ENCODE measurements at regions not wholly inside any gene's neighbourhood (a gene's known extent, or its start where the extent isn't known, plus 50 kb on each side); places are given as distances from the start of the nearest gene placed in this dataset.
A peak's percentile ranks its signal among the peaks of the same experiment; 100 is the strongest.

DNA sequence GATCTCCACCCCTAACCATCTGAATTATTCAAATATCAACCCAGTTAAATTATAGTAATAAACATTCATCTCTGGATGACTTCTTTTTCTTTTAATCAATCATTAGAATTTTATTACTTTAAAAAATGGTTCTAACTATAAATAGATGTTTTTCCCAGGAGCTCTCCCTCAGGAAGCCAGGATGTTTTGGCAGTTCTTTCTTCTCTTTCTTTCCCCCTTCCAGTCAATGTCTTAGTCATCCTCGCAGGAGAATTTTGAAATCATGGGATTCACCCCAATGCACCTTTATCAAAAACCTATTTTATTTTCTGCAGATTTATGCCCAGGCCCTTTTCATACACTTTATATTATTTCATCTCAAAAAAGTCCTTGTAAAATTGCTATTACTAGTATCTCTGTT lies 711.6 kb downstream of the CDH11 start:
- H3K9me3 Mint-ChIP-seq, result no peaks in the 10 kb centered on the region
- H3K4me1 Mint-ChIP-seq (ENCODE audit: low read depth), result peaks cover 42% of the 10 kb centered on the region
- TF ChIP-seq, protein P1, sequence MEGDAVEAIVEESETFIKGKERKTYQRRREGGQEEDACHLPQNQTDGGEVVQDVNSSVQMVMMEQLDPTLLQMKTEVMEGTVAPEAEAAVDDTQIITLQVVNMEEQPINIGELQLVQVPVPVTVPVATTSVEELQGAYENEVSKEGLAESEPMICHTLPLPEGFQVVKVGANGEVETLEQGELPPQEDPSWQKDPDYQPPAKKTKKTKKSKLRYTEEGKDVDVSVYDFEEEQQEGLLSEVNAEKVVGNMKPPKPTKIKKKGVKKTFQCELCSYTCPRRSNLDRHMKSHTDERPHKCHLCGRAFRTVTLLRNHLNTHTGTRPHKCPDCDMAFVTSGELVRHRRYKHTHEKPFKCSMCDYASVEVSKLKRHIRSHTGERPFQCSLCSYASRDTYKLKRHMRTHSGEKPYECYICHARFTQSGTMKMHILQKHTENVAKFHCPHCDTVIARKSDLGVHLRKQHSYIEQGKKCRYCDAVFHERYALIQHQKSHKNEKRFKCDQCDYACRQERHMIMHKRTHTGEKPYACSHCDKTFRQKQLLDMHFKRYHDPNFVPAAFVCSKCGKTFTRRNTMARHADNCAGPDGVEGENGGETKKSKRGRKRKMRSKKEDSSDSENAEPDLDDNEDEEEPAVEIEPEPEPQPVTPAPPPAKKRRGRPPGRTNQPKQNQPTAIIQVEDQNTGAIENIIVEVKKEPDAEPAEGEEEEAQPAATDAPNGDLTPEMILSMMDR (IDR thresholded peaks at IDR 0.05), result no peak
- H3K27ac Mint-ChIP-seq, result no peak overlapping the region
- DNase-seq, result no peak
- H3K4me3 Mint-ChIP-seq, result no peak overlapping the region
- no peaks in the 10 kb centered on the region for H3K27me3 Mint-ChIP-seq (ENCODE audit: insufficient read depth)
- H3K36me3 Mint-ChIP-seq (ENCODE audit: low read depth), result no peaks in the 10 kb centered on the region

DNA sequence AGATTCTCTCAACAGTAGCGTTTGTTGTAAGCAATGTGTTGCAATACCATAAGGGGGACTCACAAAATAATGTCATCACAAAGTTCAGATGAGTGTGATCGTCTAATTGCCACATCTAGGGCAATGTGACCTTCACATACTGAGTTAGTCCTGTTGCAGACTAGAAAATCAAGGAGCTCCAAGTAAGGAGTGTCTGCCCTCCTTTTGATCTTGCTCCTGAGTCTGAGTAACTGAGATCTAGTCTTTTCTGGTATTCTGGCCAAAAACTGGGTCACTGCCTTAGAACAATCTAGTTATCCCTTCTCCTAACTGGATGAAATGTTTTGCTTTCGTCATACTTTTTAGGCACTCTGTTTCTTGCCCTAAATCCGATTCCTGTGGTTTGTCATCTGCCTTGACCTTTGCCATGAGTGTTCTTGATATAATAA lies 712.1 kb downstream of the CDH11 start:
- no peaks in the 10 kb centered on the region for H3K9me3 Mint-ChIP-seq
- H3K36me3 Mint-ChIP-seq (ENCODE audit: low read depth), result no peaks in the 10 kb centered on the region
- no peaks in the 10 kb centered on the region for H3K27me3 Mint-ChIP-seq (ENCODE audit: insufficient read depth)
- DNase-seq, result no peak
- no peak overlapping the region for H3K27ac Mint-ChIP-seq
- H3K4me1 Mint-ChIP-seq (ENCODE audit: low read depth), result peaks cover 40% of the 10 kb centered on the region
- TF ChIP-seq, protein P1 (IDR thresholded peaks at IDR 0.05), result no peak
- no peak overlapping the region for H3K4me3 Mint-ChIP-seq

DNA sequence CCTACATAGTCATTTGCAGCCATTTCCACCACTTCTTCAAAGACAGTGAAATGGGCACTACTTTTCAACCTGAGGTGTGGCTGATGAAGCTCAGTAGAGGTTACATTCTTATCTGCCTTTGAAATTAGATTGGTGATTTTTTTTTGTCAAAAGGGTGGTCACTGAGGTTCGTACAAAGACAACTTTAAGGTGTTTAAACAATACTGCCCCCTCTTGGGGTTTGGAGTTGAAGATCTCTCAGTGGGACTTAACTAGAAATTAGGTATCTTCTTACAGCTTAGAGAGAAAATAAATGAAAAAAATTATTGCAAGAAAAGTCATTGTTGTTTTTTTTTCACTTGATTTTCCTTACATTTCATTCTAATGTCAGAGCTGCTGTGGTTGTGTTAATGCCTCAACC lies 713.2 kb downstream of the CDH11 start:
- TF ChIP-seq, protein P1 (IDR thresholded peaks at IDR 0.05), result peak; percentile 20; the same call in 1 of the 2 replicates
- no peaks in the 10 kb centered on the region for H3K36me3 Mint-ChIP-seq (ENCODE audit: low read depth)
- H3K4me3 Mint-ChIP-seq, result no peak overlapping the region
- no peaks in the 10 kb centered on the region for H3K9me3 Mint-ChIP-seq
- no peak overlapping the region for H3K27ac Mint-ChIP-seq
- no peaks in the 10 kb centered on the region for H3K27me3 Mint-ChIP-seq (ENCODE audit: insufficient read depth)
- no peak for DNase-seq
- peaks cover 34% of the 10 kb centered on the region for H3K4me1 Mint-ChIP-seq (ENCODE audit: low read depth)

DNA sequence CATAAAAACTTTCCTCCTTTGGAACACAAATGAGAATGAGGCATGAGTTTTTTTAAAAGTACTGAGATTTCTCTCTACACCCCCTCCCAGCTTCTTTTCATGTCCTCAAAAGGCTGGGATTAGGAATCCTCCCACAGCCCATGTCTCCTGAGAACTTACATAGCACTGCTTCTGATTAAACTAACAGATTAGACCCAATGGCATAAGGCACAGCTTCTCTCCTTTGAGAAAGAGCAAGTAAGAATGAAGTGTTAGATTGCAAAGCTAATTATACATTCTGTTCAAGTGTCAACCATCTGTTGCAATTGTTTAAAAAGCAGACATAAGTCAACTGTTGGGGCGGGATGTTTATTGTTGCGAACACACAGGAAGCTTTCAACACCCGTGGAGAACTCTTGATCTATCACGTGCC lies 715.1 kb downstream of the CDH11 start:
- no peak for DNase-seq
- Mint-ChIP-seq H3K9me3 (no peaks in the 10 kb centered on the region), H3K36me3 (ENCODE audit: low read depth) (no peaks in the 10 kb centered on the region), H3K27ac (no peak overlapping the region), H3K4me3 (no peak overlapping the region), H3K4me1 (ENCODE audit: low read depth) (peaks cover 26% of the 10 kb centered on the region), H3K27me3 (ENCODE audit: insufficient read depth) (no peaks in the 10 kb centered on the region)
- TF ChIP-seq, protein P1 (IDR thresholded peaks at IDR 0.05), result no peak

DNA sequence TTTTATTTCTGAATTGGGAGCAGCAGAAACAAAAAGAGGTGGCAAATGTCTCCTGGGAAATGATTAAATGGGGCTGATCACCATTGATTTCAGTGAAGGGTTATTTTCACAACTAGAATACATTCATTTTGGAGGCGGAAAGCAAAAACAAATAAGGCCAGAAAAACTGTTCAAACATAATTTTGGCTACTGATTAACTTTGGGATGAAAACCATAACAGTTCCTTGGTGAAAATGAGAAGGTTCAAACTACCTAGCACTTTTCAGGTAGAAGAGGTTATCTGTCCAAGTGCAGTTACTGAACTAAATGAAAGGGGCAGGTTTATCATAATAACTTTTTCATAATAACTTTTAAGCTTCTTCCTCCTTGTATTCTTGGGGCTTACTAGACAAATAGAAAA lies 718.5 kb downstream of the CDH11 start:
- Mint-ChIP-seq H3K4me3 (no peak overlapping the region), H3K36me3 (ENCODE audit: low read depth) (no peaks in the 10 kb centered on the region), H3K27ac (no peak overlapping the region), H3K9me3 (no peaks in the 10 kb centered on the region), H3K27me3 (ENCODE audit: insufficient read depth) (no peaks in the 10 kb centered on the region), H3K4me1 (ENCODE audit: low read depth) (peaks cover 30% of the 10 kb centered on the region)
- TF ChIP-seq, protein P1 (IDR thresholded peaks at IDR 0.05), result no peak
- no peak for DNase-seq

DNA sequence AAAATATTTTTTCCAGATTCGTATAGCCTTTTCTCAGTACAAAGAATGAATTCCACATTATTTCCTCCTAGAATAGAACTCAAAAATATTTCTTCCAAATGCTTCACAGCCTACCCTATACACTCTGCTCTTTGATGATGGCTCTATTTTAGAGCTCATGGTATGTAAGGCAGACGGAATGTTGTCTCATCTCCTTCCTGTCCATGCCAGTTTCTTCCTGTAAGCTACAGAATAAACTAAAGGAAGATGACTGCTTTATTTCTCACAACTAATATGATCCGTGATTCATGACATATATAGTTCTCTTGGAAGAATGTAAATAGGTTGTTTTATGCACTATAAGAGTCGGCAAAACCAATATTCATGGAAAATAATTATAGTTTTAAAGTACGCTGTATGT lies 723.1 kb downstream of the CDH11 start:
- Mint-ChIP-seq H3K27me3 (ENCODE audit: insufficient read depth) (no peaks in the 10 kb centered on the region; the same call in 1 of the 2 replicates), H3K27ac (peak overlapping the region; percentile 18; the same call in 1 of the 2 replicates), H3K4me1 (ENCODE audit: low read depth) (peaks cover 46% of the 10 kb centered on the region), H3K9me3 (peaks cover 9% of the 10 kb centered on the region), H3K4me3 (peak overlapping the region; percentile 14; the same call in 1 of the 2 replicates), H3K36me3 (ENCODE audit: low read depth) (peaks cover 10% of the 10 kb centered on the region)
- peak; percentile 15 for DNase-seq
- TF ChIP-seq, protein P1 (IDR thresholded peaks at IDR 0.05), result no peak

Data from HFFc6 (cell line).